ENCODE measurements at regions not wholly inside any gene's neighbourhood (a gene's known extent, or its start where the extent isn't known, plus 50 kb on each side); places are given as distances from the start of the nearest gene placed in this dataset.

DNA sequence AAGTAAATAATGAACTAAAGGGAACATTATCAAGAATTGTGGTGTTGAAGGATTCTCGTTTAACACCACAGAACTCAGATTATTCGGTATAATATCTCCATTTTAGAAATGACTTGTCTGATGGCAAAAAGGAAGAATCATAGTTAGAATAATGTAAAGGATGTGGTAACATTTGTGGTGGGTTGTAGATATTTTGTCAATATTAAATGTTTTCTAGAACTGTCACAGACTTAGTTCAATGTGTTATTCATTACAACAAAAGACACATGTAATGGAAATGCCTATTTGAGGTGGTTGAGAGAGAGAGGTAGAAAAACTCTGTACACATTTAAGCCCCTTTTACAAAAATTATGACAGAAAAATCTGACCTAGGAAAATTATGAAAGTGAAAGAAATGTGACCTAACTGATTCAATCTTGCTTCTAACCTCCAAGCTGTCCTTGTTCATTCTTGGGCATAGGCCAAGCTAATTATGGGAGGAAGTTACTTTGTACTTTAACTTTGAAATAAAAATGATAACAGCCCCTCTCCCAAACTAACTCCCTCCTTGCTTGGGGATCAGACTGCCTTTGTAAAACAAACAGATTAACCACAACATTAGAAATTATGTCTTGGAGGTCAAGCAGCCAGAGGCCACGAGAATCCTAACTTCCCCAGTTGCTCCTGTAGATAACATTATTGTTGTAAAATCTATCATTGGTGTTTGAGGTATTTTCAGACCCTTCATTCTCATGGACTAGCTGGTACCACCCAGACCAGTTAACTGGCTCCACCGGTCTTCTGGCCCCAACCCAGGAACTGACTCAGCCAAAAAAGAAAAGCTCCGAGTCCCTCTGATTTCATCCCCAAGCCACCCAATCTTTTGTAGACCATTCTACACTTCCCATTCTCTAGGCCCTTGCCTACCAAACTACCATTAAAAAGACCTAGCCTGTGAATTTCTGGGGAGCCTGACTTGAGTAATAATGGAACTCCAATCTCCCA, 1287.8 kb upstream of the CDH8 start:
- no peak for ATAC-seq
- H3K9me3 ChIP-seq (ENCODE audit: control insufficient read depth, insufficient read depth, low read length) = peaks cover 3% of the 10 kb centered on the region

GRCh38 chr16:63323055-63323454, 1286.8 kb upstream of the CDH8 start:
- no peak overlapping the region for H3K27ac Mint-ChIP-seq
- H3K4me3 ChIP-seq (ENCODE audit: low read length) = no peak overlapping the region
- H3K36me3 Mint-ChIP-seq = no peaks in the 10 kb centered on the region
- peaks cover 3% of the 10 kb centered on the region for H3K9me3 ChIP-seq (ENCODE audit: control insufficient read depth, insufficient read depth, low read length)
- no CpG with 5 or more reads among the region's 1 CpG for WGBS (ENCODE audit: insufficient coverage)
- ATAC-seq = no peak
- no peaks in the 10 kb centered on the region for H3K4me1 Mint-ChIP-seq
- H3K27ac ChIP-seq (ENCODE audit: low read length) = no peak overlapping the region
- no peaks in the 10 kb centered on the region for H3K27me3 ChIP-seq (ENCODE audit: control insufficient read depth, insufficient read depth, low read length)
- H3K4me1 ChIP-seq (ENCODE audit: control insufficient read depth, insufficient read depth, low read length) = no peaks in the 10 kb centered on the region
- H3K4me3 Mint-ChIP-seq = no peak overlapping the region
- no peaks in the 10 kb centered on the region for H3K27me3 Mint-ChIP-seq (ENCODE audit: low read depth in 2 of 2)
- no peaks in the 10 kb centered on the region for H3K36me3 ChIP-seq (ENCODE audit: control insufficient read depth, insufficient read depth, low read length)
- peaks cover 9 to 11% of the 10 kb centered on the region in 2 donors for H3K9me3 Mint-ChIP-seq
- TF ChIP-seq, protein P1, sequence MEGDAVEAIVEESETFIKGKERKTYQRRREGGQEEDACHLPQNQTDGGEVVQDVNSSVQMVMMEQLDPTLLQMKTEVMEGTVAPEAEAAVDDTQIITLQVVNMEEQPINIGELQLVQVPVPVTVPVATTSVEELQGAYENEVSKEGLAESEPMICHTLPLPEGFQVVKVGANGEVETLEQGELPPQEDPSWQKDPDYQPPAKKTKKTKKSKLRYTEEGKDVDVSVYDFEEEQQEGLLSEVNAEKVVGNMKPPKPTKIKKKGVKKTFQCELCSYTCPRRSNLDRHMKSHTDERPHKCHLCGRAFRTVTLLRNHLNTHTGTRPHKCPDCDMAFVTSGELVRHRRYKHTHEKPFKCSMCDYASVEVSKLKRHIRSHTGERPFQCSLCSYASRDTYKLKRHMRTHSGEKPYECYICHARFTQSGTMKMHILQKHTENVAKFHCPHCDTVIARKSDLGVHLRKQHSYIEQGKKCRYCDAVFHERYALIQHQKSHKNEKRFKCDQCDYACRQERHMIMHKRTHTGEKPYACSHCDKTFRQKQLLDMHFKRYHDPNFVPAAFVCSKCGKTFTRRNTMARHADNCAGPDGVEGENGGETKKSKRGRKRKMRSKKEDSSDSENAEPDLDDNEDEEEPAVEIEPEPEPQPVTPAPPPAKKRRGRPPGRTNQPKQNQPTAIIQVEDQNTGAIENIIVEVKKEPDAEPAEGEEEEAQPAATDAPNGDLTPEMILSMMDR (IDR thresholded peaks at IDR 0.05) = no peak
- DNase-seq = no peak
- intact Hi-C loops (cut with micrococcal nuclease) = no loop called here

More for the DNA sequence above, 1287.8 kb upstream of the CDH8 start:
- no peaks in the 10 kb centered on the region for H3K36me3 ChIP-seq (ENCODE audit: control insufficient read depth, insufficient read depth, low read length)
- H3K27ac ChIP-seq (ENCODE audit: low read length) = no peak overlapping the region
- H3K9me3 Mint-ChIP-seq = peaks cover 8 to 12% of the 10 kb centered on the region in 2 donors
- no peak overlapping the region for H3K4me3 Mint-ChIP-seq
- peaks cover 3% of the 10 kb centered on the region for H3K36me3 Mint-ChIP-seq
- intact Hi-C loops (cut with micrococcal nuclease) = no loop called here
- WGBS (ENCODE audit: insufficient coverage) = 32% methylated on average over 2 of the region's 5 CpGs
- no peak for DNase-seq
- no peaks in the 10 kb centered on the region for H3K4me1 Mint-ChIP-seq
- H3K27me3 Mint-ChIP-seq (ENCODE audit: low read depth in 2 of 2) = no peaks in the 10 kb centered on the region
- no peak overlapping the region for H3K27ac Mint-ChIP-seq
- no peak overlapping the region for H3K4me3 ChIP-seq (ENCODE audit: low read length)
- H3K27me3 ChIP-seq (ENCODE audit: control insufficient read depth, insufficient read depth, low read length) = no peaks in the 10 kb centered on the region
- TF ChIP-seq, protein P1 (IDR thresholded peaks at IDR 0.05) = no peak
- no peaks in the 10 kb centered on the region for H3K4me1 ChIP-seq (ENCODE audit: control insufficient read depth, insufficient read depth, low read length)

DNA sequence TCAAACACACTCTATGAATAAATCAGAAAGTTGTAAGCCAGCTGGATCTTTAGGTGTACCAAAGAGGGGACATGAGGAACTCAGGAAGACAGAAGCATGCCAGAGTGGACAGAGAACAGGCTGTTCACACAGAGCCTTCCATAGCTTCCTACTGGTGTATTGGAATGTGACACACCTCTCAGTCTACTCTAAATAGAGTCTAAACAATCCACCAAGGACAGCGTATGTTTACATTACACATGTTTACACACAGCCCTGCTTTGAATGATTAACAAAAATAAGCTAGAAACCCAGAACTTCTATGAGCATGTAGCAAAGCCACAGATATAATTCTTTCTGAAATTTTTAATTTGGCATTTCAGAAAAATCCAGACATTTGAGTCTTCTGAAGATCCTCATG, 1279.0 kb upstream of the CDH8 start:
- 100% methylated on average over 1 of the region's 1 CpG for WGBS (ENCODE audit: insufficient coverage)
- H3K36me3 Mint-ChIP-seq = peaks cover 7% of the 10 kb centered on the region
- DNase-seq (no peak), ATAC-seq (no peak)
- no peaks in the 10 kb centered on the region for H3K4me1 Mint-ChIP-seq
- no peak overlapping the region for H3K27ac ChIP-seq (ENCODE audit: low read length)
- H3K36me3 ChIP-seq (ENCODE audit: control insufficient read depth, insufficient read depth, low read length) = no peaks in the 10 kb centered on the region
- H3K4me1 ChIP-seq (ENCODE audit: control insufficient read depth, insufficient read depth, low read length) = no peaks in the 10 kb centered on the region
- no peak overlapping the region for H3K4me3 Mint-ChIP-seq
- no peaks in the 10 kb centered on the region for H3K27me3 ChIP-seq (ENCODE audit: control insufficient read depth, insufficient read depth, low read length)
- no peaks in the 10 kb centered on the region for H3K27me3 Mint-ChIP-seq (ENCODE audit: low read depth in 2 of 2)
- peaks cover 8 to 18% of the 10 kb centered on the region in 2 donors for H3K9me3 Mint-ChIP-seq
- intact Hi-C loops (cut with micrococcal nuclease) = no loop called here
- TF ChIP-seq, protein P1 (IDR thresholded peaks at IDR 0.05) = no peak
- H3K4me3 ChIP-seq (ENCODE audit: low read length) = no peak overlapping the region
- H3K9me3 ChIP-seq (ENCODE audit: control insufficient read depth, insufficient read depth, low read length) = no peaks in the 10 kb centered on the region
- no peak overlapping the region for H3K27ac Mint-ChIP-seq

Measured in natural killer cell (primary cell).